ENCODE measurements at regions not wholly inside any gene's neighbourhood (a gene's known extent, or its start where the extent isn't known, plus 50 kb on each side); places are given as distances from the start of the nearest gene placed in this dataset.

DNA sequence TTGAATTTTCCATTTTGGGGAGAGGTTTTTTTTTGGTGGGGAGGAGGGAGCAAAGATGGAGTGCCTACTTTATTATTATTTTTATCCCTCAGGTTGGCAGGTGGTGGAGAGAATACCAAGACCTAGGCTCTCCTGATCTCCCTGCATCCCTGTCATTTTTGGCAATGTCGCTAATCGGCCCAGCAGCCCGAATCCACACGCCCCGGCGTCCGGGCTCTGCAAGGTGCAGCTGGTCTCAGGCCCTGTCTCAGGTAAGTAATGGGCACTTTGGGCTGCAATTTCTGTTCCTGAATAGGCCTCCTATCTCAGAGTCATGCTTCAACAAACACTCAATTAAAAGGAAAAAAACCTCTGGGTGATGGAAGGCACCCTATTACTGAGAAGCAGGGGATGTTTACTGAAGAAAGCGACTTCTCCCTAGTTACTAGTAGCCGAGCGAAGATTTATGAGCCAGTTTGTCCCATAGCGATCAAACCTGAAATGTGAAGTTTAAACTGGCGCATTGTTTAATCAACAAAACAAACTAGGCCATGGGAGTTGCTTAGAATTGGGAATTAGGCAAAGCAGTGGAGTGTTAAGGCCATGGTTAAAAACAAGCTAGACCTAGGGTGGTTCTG lies 137.8 kb downstream of the RWDD3 start (continued):
- no peak for TF ChIP-seq SIX5 (IDR thresholded peaks at IDR 0.05; ENCODE audit: low read depth, low read length)
- TF ChIP-seq CBX5 (IDR thresholded peaks at IDR 0.05; ENCODE audit: low read depth, low read length): no peak
- TF ChIP-seq JUN (IDR thresholded peaks at IDR 0.05; ENCODE audit: low read depth, low read length): no peak
- no peak for TF ChIP-seq POLR2AphosphoS5 (IDR thresholded peaks at IDR 0.05; ENCODE audit: low read depth, low read length)

All from H1 (cell line).